ENCODE measurements at regions not wholly inside any gene's neighbourhood (a gene's known extent, or its start where the extent isn't known, plus 50 kb on each side); places are given as distances from the start of the nearest gene placed in this dataset.

GRCh38 chr10:43781480-43782361 lies 133.0 kb upstream of the ZNF32 start:
- Mint-ChIP-seq H3K36me3 (no peaks in the 10 kb centered on the region), H3K27me3 (no peaks in the 10 kb centered on the region), H3K4me3 (no peak overlapping the region), H3K27ac (no peak overlapping the region), H3K9me3 (no peaks in the 10 kb centered on the region), H3K4me1 (peaks cover 24 to 27% (median 24%) of the 10 kb centered on the region in 3 donors)
- Histone ChIP-seq H3K4me1 (ENCODE audit: control insufficient read depth in 1 of 2, extremely low read depth in 1 of 2, insufficient read depth in 2 of 2, low read length in 2 of 2) (peaks cover 0 to 26% of the 10 kb centered on the region in 2 experiments), H3K9me3 (no peaks in the 10 kb centered on the region), H3K27ac (ENCODE audit: low read length) (no peak overlapping the region), H3K27me3 (replicated peaks in 1 of 2; ENCODE audit: control insufficient read depth in 2 of 2, extremely low read depth in 1 of 2, insufficient read depth in 2 of 2, low read length in 1 of 2) (peaks cover 0 to 3% of the 10 kb centered on the region in 2 experiments), H3K36me3 (ENCODE audit: control insufficient read depth in 2 of 2, extremely low read depth in 1 of 2, insufficient read depth in 1 of 2, low read length in 1 of 2) (no peaks in the 10 kb centered on the region), H3K4me3 (ENCODE audit: control insufficient read depth in 1 of 2, extremely low read depth in 1 of 2, low read length in 1 of 2) (no peak overlapping the region)
- CTCF ChIA-PET = no interaction called here
- POLR2A ChIA-PET = no interaction called here
- peak in 2 of 35 experiments; percentile 10 to 22 for DNase-seq
- WGBS (ENCODE audit: insufficient coverage) = 88% methylated on average over 3 of the region's 6 CpGs
- ATAC-seq (replicated peaks in 1 of 4) = peak in 3 of 4 experiments; percentile 43 to 63 (median 56)

- CTCF ChIA-PET = no interaction called here
Observed at GRCh38 chr10:43778571-43778970, 129.9 kb upstream of the ZNF32 start.

GRCh38 chr10:43775384-43775783 lies 126.7 kb upstream of the ZNF32 start:
- DNase-seq (no peak), ATAC-seq (replicated peaks in 1 of 4) (no peak)
- no peaks in the 10 kb centered on the region for H3K36me3 ChIP-seq (ENCODE audit: control insufficient read depth in 2 of 2, extremely low read depth in 1 of 2, insufficient read depth in 1 of 2, low read length in 1 of 2)
- no peak overlapping the region for H3K4me3 Mint-ChIP-seq
- H3K4me1 Mint-ChIP-seq = peaks cover 10 to 14% (median 10%) of the 10 kb centered on the region in 3 donors
- 91% methylated on average over 7 of the region's 12 CpGs for WGBS (ENCODE audit: insufficient coverage)
- H3K9me3 ChIP-seq = no peaks in the 10 kb centered on the region
- no peak overlapping the region for H3K4me3 ChIP-seq (ENCODE audit: control insufficient read depth in 1 of 2, extremely low read depth in 1 of 2, low read length in 1 of 2)
- H3K27ac Mint-ChIP-seq = no peak overlapping the region
- peaks cover 0 to 15% of the 10 kb centered on the region in 2 experiments for H3K27me3 ChIP-seq (replicated peaks in 1 of 2; ENCODE audit: control insufficient read depth in 2 of 2, extremely low read depth in 1 of 2, insufficient read depth in 2 of 2, low read length in 1 of 2)
- POLR2A ChIA-PET = no interaction called here
- no peaks in the 10 kb centered on the region for H3K36me3 Mint-ChIP-seq
- H3K27ac ChIP-seq (ENCODE audit: low read length) = no peak overlapping the region
- CTCF ChIA-PET = interaction anchor here in 1 of 2 donors (0.6 kb wide), 1 partner anchor 87 kb away, joined by 5 read pairs; no protein-coding TSS in a partner anchor
- peaks cover 7 to 10% of the 10 kb centered on the region in 2 donors for H3K27me3 Mint-ChIP-seq
- peaks cover 0 to 12% of the 10 kb centered on the region in 2 experiments for H3K4me1 ChIP-seq (ENCODE audit: control insufficient read depth in 1 of 2, extremely low read depth in 1 of 2, insufficient read depth in 2 of 2, low read length in 2 of 2)
- H3K9me3 Mint-ChIP-seq = peaks cover 0 to 8% (median 0%) of the 10 kb centered on the region in 3 donors

More at GRCh38 chr10:43778571-43778970, 129.9 kb upstream of the ZNF32 start:
- Mint-ChIP-seq H3K27ac (peak overlapping the region; percentile 17 to 68), H3K4me3 (peak overlapping the region in 1 of 3 donors; percentile 38), H3K36me3 (no peaks in the 10 kb centered on the region), H3K4me1 (peaks cover 24 to 27% (median 24%) of the 10 kb centered on the region in 3 donors), H3K27me3 (peaks cover 4 to 10% of the 10 kb centered on the region in 2 donors), H3K9me3 (no peaks in the 10 kb centered on the region)
- DNase-seq (no peak), ATAC-seq (replicated peaks in 1 of 4) (no peak)
- no peaks in the 10 kb centered on the region for H3K36me3 ChIP-seq (ENCODE audit: control insufficient read depth in 2 of 2, extremely low read depth in 1 of 2, insufficient read depth in 1 of 2, low read length in 1 of 2)
- peaks cover 0 to 15% of the 10 kb centered on the region in 2 experiments for H3K27me3 ChIP-seq (replicated peaks in 1 of 2; ENCODE audit: control insufficient read depth in 2 of 2, extremely low read depth in 1 of 2, insufficient read depth in 2 of 2, low read length in 1 of 2)
- H3K9me3 ChIP-seq = no peaks in the 10 kb centered on the region
- H3K4me3 ChIP-seq (ENCODE audit: control insufficient read depth in 1 of 2, extremely low read depth in 1 of 2, low read length in 1 of 2) = no peak overlapping the region
- POLR2A ChIA-PET = no interaction called here
- whole genome bisulfite sequencing (ENCODE audit: insufficient coverage) = 7% methylated on average over 2 of the region's 4 CpGs
- H3K27ac ChIP-seq (ENCODE audit: low read length) = no peak overlapping the region
- H3K4me1 ChIP-seq (ENCODE audit: control insufficient read depth in 1 of 2, extremely low read depth in 1 of 2, insufficient read depth in 2 of 2, low read length in 2 of 2) = peaks cover 0 to 26% of the 10 kb centered on the region in 2 experiments

GRCh38 chr10:43774234-43774769 lies 125.6 kb upstream of the ZNF32 start:
- Histone ChIP-seq H3K4me1 (ENCODE audit: control insufficient read depth in 1 of 2, extremely low read depth in 1 of 2, insufficient read depth in 2 of 2, low read length in 2 of 2) (peaks cover 0 to 8% of the 10 kb centered on the region in 2 experiments), H3K36me3 (ENCODE audit: control insufficient read depth in 2 of 2, extremely low read depth in 1 of 2, insufficient read depth in 1 of 2, low read length in 1 of 2) (no peaks in the 10 kb centered on the region), H3K4me3 (ENCODE audit: control insufficient read depth in 1 of 2, extremely low read depth in 1 of 2, low read length in 1 of 2) (no peak overlapping the region), H3K9me3 (no peaks in the 10 kb centered on the region), H3K27ac (ENCODE audit: low read length) (no peak overlapping the region), H3K27me3 (replicated peaks in 1 of 2; ENCODE audit: control insufficient read depth in 2 of 2, extremely low read depth in 1 of 2, insufficient read depth in 2 of 2, low read length in 1 of 2) (peaks cover 0 to 15% of the 10 kb centered on the region in 2 experiments)
- H3K9me3 Mint-ChIP-seq = peaks cover 0 to 8% (median 0%) of the 10 kb centered on the region in 3 donors
- DNase-seq = no peak
- POLR2A ChIA-PET = no interaction called here
- H3K4me1 Mint-ChIP-seq = peaks cover 8 to 11% (median 9%) of the 10 kb centered on the region in 3 donors
- 70% methylated on average over 4 of the region's 5 CpGs for WGBS (ENCODE audit: insufficient coverage)
- H3K36me3 Mint-ChIP-seq = no peaks in the 10 kb centered on the region
- CTCF ChIA-PET = interaction anchor here (0.5 to 0.7 kb wide), 3 partner anchors 13 to 76 kb away, joined by 3 read pairs; no protein-coding TSS in a partner anchor
- ATAC-seq (replicated peaks in 1 of 4) = no peak
- H3K4me3 Mint-ChIP-seq = no peak overlapping the region
- no peak overlapping the region for H3K27ac Mint-ChIP-seq
- peaks cover 7 to 10% of the 10 kb centered on the region in 2 donors for H3K27me3 Mint-ChIP-seq

GRCh38 chr10:43773736-43774135 lies 125.1 kb upstream of the ZNF32 start:
- H3K27me3 ChIP-seq (replicated peaks in 1 of 2; ENCODE audit: control insufficient read depth in 2 of 2, extremely low read depth in 1 of 2, insufficient read depth in 2 of 2, low read length in 1 of 2) = peaks cover 0 to 15% of the 10 kb centered on the region in 2 experiments
- no peak overlapping the region for H3K27ac ChIP-seq (ENCODE audit: low read length)
- no peak overlapping the region for H3K27ac Mint-ChIP-seq
- peaks cover 0 to 2% of the 10 kb centered on the region in 2 experiments for H3K4me1 ChIP-seq (ENCODE audit: control insufficient read depth in 1 of 2, extremely low read depth in 1 of 2, insufficient read depth in 2 of 2, low read length in 2 of 2)
- H3K9me3 ChIP-seq = no peaks in the 10 kb centered on the region
- CTCF ChIA-PET = interaction anchor here in 1 of 2 donors (0.7 kb wide), 1 partner anchor 13 kb away, joined by 3 read pairs; no protein-coding TSS in a partner anchor
- H3K4me3 ChIP-seq (ENCODE audit: control insufficient read depth in 1 of 2, extremely low read depth in 1 of 2, low read length in 1 of 2) = no peak overlapping the region
- H3K36me3 Mint-ChIP-seq = no peaks in the 10 kb centered on the region
- no peaks in the 10 kb centered on the region for H3K36me3 ChIP-seq (ENCODE audit: control insufficient read depth in 2 of 2, extremely low read depth in 1 of 2, insufficient read depth in 1 of 2, low read length in 1 of 2)
- WGBS (ENCODE audit: insufficient coverage) = no CpG with 5 or more reads among the region's 1 CpG
- DNase-seq (no peak), ATAC-seq (replicated peaks in 1 of 4) (no peak)
- peaks cover 7 to 10% of the 10 kb centered on the region in 2 donors for H3K27me3 Mint-ChIP-seq
- no peak overlapping the region for H3K4me3 Mint-ChIP-seq
- H3K9me3 Mint-ChIP-seq = peaks cover 0 to 10% (median 2%) of the 10 kb centered on the region in 3 donors
- POLR2A ChIA-PET = no interaction called here
- H3K4me1 Mint-ChIP-seq = peaks cover 4 to 6% (median 4%) of the 10 kb centered on the region in 3 donors

- no CpG with 5 or more reads among the region's 2 CpGs for WGBS (ENCODE audit: insufficient coverage)
- Histone ChIP-seq H3K27ac (ENCODE audit: low read length) (no peak overlapping the region), H3K4me3 (ENCODE audit: control insufficient read depth in 1 of 2, extremely low read depth in 1 of 2, low read length in 1 of 2) (no peak overlapping the region), H3K4me1 (ENCODE audit: control insufficient read depth in 1 of 2, extremely low read depth in 1 of 2, insufficient read depth in 2 of 2, low read length in 2 of 2) (no peaks in the 10 kb centered on the region), H3K36me3 (ENCODE audit: control insufficient read depth in 2 of 2, extremely low read depth in 1 of 2, insufficient read depth in 1 of 2, low read length in 1 of 2) (no peaks in the 10 kb centered on the region), H3K27me3 (replicated peaks in 1 of 2; ENCODE audit: control insufficient read depth in 2 of 2, extremely low read depth in 1 of 2, insufficient read depth in 2 of 2, low read length in 1 of 2) (peaks cover 0 to 15% of the 10 kb centered on the region in 2 experiments), H3K9me3 (no peaks in the 10 kb centered on the region)
- Mint-ChIP-seq H3K9me3 (peaks cover 5 to 24% (median 13%) of the 10 kb centered on the region in 3 donors), H3K27me3 (peaks cover 7 to 10% of the 10 kb centered on the region in 2 donors), H3K27ac (no peak overlapping the region), H3K36me3 (no peaks in the 10 kb centered on the region), H3K4me1 (no peaks in the 10 kb centered on the region), H3K4me3 (no peak overlapping the region)
- ChIA-PET CTCF (interaction anchor here in 1 of 2 donors (0.6 kb wide), 1 partner anchor 931 kb away, joined by 3 read pairs; no protein-coding TSS in a partner anchor), POLR2A (no interaction called here)
- ATAC-seq (replicated peaks in 1 of 4) = no peak
- DNase-seq = no peak
Observed at GRCh38 chr10:43772171-43772570, 123.5 kb upstream of the ZNF32 start.
